GM18517 (cell line): ENCODE measurements at regions not wholly inside any gene's neighbourhood (a gene's known extent, or its start where the extent isn't known, plus 50 kb on each side); places are given as distances from the start of the nearest gene placed in this dataset.
"Not testable (repeated sequence)": the region's sequence is repeated elsewhere in the genome, so short reads cannot be mapped to it uniquely, and the experiment has no call there.

Source experiments
- ATAC-seq: cut with Tn5 transposase; IDR thresholded peaks from one replicate; pipeline ENCODE4 v1.9.1; 2021; ENCODE audit warnings: mild to moderate bottlenecking, moderate library complexity; ENCODE audit not compliant: unreplicated experiment

GRCh38 chrX:124680287-124680686 is 333.9 kb downstream of the SH2D1A start:
- ATAC-seq = no peak

DNA sequence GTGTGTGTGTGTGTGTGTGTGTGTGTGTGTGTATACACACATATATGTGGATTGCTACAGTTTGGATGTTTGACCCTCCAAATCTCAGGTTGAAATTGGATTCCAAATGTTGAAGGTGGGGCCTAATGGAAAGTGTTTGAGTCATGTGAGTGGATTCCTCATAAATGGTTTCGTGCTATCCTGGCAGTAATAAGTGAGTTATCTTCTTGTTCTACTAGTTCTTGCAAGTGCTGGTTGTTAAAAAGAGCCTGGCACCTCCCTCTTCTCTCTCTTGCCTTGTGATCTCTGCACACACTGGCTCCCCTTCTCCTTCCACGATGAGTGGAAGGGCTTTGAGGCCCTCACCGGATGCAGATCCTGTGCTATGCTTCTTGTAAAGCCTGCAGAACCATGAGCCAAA is 344.1 kb downstream of the SH2D1A start:
- no peak for ATAC-seq

- ATAC-seq = no peak
Observed at GRCh38 chrX:124699876-124700275, 353.5 kb downstream of the SH2D1A start.

- no peak for ATAC-seq
Observed at GRCh38 chrX:124717537-124717936, 371.2 kb downstream of the SH2D1A start.

DNA sequence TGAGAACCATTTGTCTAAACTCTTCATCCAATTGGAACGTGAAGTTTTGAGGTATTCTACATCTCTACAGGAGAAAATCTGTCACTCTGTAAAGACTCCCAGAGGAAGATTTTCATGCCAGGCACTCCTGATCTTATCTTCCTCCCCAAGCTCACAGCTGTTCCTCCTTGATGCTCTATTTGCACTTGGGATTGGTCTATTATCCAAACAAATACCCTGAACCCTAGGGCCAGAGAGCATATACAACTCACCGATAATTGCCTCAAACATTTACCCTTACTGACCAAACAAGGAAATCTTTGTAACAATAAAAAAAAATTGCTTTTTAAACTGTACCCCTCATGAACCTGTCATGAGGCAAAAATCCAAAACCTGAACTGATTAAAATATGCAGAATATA is 372.7 kb downstream of the SH2D1A start:
- ATAC-seq = no peak

DNA sequence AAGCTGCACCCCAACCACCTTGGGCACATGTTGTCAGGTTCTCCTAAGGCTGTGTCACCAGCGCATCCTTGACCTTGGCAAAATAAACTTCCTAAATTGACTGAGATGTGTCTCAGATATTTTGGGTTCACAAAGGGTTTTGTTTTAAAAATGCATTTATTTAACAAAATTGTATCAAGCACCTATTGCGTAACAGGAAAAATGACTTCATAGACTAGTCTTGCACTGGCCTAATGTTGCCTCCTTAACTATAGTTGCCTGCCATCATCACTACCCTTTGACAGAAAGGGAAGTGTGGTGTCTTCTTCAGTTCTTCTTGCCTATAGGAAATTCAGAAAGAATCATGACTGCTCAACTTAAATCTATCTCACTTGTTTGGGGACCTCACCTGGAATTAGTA is 374.2 kb downstream of the SH2D1A start:
- no peak for ATAC-seq

DNA sequence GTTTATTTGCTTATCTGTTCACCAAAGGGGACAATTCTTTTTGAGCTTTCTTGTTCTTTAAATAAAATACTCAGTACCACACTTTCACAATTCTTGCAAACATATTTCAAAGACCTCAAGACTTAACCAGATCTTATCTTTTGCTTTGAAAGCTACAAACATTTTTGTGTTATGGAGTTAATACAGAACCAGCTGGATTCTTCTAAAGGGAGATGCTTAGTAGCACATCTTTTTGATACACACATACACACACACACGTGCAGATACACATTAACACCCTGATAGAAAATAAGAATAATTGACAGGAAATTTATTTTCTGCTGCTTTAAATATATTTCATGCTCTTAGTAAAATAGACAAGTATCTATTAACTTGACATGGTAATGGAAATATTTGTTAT is 379.1 kb downstream of the SH2D1A start:
- ATAC-seq = no peak

DNA sequence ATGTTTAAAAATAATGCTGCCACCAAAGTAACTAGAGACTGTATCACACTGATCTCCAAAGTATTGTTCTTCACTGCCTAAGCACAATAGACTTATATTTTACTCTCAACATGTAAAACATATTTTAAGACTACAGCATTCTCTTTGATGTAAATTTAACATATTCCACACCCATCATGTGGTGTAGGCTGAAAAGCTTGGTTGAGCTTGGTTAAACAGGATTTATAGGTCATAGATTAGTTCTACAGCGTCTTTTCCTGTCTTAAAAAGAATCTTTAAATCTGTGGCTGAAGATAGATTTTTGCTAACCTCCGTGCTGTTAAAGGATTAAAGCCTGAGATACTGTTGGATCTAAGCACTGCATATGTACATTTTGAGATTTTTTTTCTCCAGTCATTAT is 379.9 kb downstream of the SH2D1A start:
- no peak for ATAC-seq

DNA sequence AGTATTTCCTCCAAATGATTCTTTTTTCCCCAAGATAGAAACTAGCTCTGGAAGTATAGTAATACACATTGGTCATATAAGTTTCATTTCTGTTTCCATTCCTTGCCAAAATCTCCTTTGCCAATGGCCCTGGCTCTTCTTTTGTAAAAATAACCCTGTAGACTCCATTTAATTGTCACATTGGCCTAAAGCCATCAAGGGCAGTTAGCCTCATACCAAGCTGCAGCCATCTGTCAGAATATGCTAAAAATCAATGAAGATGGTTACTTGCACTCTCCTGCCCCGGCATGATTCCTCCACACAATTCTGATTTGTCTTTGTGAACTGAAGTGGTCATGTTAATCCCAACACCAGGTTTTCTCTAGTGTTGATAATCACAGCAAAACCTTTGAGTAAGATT is 380.5 kb downstream of the SH2D1A start:
- no peak for ATAC-seq

DNA sequence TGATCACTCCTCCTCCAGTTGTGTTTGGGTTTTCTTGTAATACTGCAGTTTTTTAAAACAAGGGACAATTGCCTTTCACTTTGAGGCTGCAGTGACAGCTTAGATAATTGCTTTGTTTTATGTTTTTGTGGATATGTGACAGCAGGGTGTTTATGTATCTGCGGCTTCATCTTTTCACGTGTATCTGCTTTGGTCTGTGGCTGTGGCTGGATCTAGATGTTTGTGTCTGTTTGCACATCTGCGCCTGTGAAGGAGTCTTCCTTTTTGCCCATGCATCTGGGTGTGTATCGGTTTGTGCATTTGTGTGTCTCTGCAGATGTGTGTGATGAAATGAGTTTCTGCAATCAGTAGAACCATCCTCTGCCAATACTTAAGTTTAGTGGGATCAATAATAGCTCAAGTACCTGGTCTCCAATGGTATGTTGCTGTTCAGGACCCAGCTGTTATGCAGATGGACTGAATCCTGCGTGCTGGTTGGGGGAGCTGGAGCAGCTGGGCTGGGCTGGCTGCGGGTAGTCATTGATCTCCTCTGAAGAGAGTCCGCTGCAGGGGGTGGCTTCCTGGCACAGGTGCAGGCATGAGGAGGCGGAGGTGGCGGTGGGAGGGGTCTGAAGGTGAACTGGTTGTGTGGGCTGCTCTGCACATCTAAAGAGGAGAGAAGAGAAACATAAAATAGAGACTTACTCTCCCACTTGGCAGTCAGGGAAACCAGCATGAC is 390.3 kb downstream of the SH2D1A start:
- ATAC-seq = no peak

- no peak for ATAC-seq
Observed at GRCh38 chrX:124737771-124738170, 391.4 kb downstream of the SH2D1A start.

DNA sequence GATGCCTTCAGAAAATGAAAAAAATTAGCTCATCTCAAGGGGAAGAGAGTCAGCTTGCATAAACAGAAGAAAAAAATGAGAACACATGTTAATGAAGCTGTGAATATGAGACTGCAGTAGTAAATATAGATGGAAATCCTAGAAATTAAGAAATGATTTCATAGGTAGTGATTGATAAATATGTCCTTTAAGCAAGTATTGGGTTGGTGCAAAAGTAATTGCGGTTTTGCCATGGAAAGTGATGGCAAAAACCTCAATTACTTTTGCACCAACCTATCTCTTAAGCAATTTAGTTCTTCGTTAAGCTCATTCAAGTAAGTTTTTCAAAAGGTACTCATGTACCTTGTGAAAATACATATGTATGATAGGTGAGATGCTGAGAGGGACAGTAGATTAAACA is 400.9 kb downstream of the SH2D1A start:
- no peak for ATAC-seq

- no peak for ATAC-seq
Observed at GRCh38 chrX:124764354-124764753, 418.0 kb downstream of the SH2D1A start.

GRCh38 chrX:124769166-124769565 is 422.8 kb downstream of the SH2D1A start:
- ATAC-seq = no peak

DNA sequence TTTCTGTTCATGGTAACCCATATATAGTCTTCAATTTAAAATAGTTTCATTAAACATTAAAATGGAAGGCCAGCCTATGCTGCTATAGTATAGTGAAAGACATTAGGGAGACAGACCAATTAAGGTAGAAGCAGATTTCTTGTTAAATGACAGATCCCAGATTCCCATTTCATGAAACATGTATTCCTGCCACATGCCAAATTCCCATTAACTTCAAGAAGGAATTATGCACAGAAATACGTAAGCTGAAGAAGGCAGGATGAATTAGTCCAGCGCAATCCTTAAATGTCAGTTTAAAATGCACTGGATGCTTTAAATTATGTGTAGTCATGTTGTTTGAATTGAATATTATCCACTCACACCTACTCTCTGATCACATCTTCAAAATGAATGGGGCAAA is 424.9 kb downstream of the SH2D1A start:
- no peak for ATAC-seq

- ATAC-seq = not testable (repeated sequence)
Observed at GRCh38 chrX:124788253-124788652, 441.9 kb downstream of the SH2D1A start.

GRCh38 chrX:124789874-124790273 is 443.5 kb downstream of the SH2D1A start:
- ATAC-seq = not testable (repeated sequence)

DNA sequence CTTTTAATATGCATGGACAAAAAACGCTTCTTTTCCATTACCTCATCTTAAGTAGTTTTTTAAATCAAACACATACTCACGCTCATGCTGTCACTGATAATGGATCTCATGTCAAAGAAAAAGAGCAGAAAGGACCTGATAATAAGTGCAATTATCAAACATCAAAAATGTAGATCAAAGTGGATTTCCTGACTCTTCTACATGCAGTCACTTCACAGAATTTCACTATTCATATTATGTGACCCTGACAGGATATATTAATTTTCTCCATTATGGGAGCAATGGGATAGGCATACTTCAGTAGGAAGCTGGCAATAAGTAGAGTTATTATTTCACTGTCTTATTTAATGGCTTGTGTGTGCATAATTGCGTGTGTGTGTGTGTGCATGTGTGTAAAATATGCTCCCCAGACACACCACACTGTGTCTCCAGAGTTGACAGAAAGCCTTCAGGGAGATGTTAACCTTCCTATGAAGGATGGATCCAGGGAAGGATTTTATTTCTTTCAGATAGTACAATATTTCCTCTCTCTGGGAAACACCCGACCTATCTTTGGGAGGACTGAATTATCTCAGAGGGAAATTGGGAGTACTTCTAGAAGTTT is 445.2 kb downstream of the SH2D1A start:
- no peak for ATAC-seq

GRCh38 chrX:124796989-124797388 is 450.6 kb downstream of the SH2D1A start:
- ATAC-seq = no peak

- no peak for ATAC-seq
Observed at GRCh38 chrX:124804962-124805361, 458.6 kb downstream of the SH2D1A start.

DNA sequence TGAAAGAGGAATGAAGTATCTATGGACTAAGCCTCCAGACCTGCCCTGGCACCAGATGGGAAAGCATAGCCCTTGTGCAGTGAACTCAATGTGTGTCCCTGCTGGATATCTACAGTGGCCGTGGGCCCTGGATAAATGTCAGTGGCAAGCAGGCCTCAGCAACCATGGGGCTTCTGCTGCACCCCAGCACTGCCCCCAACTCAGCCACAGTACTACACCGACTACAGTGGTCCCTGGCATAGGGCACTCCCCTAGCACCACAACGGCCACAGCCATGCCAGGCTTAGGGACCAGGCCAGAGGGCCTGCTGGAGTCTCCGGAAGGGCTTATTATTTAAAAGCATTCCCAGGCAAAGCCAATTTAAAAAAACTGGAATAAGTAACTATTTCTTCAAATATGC is 459.1 kb downstream of the SH2D1A start:
- no peak for ATAC-seq

- no peak for ATAC-seq
Observed at GRCh38 chrX:124814106-124814505, 467.7 kb downstream of the SH2D1A start.

- ATAC-seq = no peak
Observed at GRCh38 chrX:124818033-124818432, 471.7 kb downstream of the SH2D1A start.
